ENCODE measurements at regions not wholly inside any gene's neighbourhood (a gene's known extent, or its start where the extent isn't known, plus 50 kb on each side); places are given as distances from the start of the nearest gene placed in this dataset.

GRCh38 chr16:51986301-51986700 is 560.6 kb downstream of the TOX3 start:
- intact Hi-C loops (cut with DNase I), result no loop called here
- Histone ChIP-seq H3K27ac (ENCODE audit: low read depth in 2 of 2, low read length in 2 of 2) (no peak overlapping the region), H3K4me3 (ENCODE audit: low read length in 3 of 3) (no peak overlapping the region), H3K4me1 (ENCODE audit: control insufficient read depth in 2 of 3, insufficient read depth in 2 of 3, low read depth in 1 of 3, low read length in 3 of 3) (no peaks in the 10 kb centered on the region), H3K36me3 (ENCODE audit: control insufficient read depth in 2 of 3, insufficient read depth in 3 of 3, low read length in 3 of 3) (no peaks in the 10 kb centered on the region), H3K9ac (ENCODE audit: low read length in 3 of 3) (no peak overlapping the region), H3K9me3 (ENCODE audit: control insufficient read depth in 2 of 3, insufficient read depth in 1 of 3, low read length in 3 of 3) (no peaks in the 10 kb centered on the region), H3K27me3 (ENCODE audit: control insufficient read depth, insufficient read depth, low read length) (no peaks in the 10 kb centered on the region)
- TF ChIP-seq CTCF (IDR thresholded peaks at IDR 0.05; ENCODE audit: borderline replicate concordance, extremely low read depth, insufficient read depth), result no peak
- DNase-seq, result no peak
- FAIRE-seq, result no peak

GRCh38 chr16:51985126-51985525 is 561.8 kb downstream of the TOX3 start:
- DNase-seq (no peak), FAIRE-seq (no peak)
- Histone ChIP-seq H3K36me3 (ENCODE audit: control insufficient read depth in 2 of 3, insufficient read depth in 3 of 3, low read length in 3 of 3) (no peaks in the 10 kb centered on the region), H3K4me3 (ENCODE audit: low read length in 3 of 3) (no peak overlapping the region), H3K27ac (ENCODE audit: low read depth in 2 of 2, low read length in 2 of 2) (no peak overlapping the region), H3K9ac (ENCODE audit: low read length in 3 of 3) (no peak overlapping the region), H3K4me1 (ENCODE audit: control insufficient read depth in 2 of 3, insufficient read depth in 2 of 3, low read depth in 1 of 3, low read length in 3 of 3) (no peaks in the 10 kb centered on the region), H3K9me3 (ENCODE audit: control insufficient read depth in 2 of 3, insufficient read depth in 1 of 3, low read length in 3 of 3) (no peaks in the 10 kb centered on the region), H3K27me3 (ENCODE audit: control insufficient read depth, insufficient read depth, low read length) (no peaks in the 10 kb centered on the region)
- intact Hi-C loops (cut with DNase I), result no loop called here
- no peak for TF ChIP-seq CTCF (IDR thresholded peaks at IDR 0.05; ENCODE audit: borderline replicate concordance, extremely low read depth, insufficient read depth)

- Histone ChIP-seq H3K36me3 (ENCODE audit: control insufficient read depth in 2 of 3, insufficient read depth in 3 of 3, low read length in 3 of 3) (no peaks in the 10 kb centered on the region), H3K27me3 (ENCODE audit: control insufficient read depth, insufficient read depth, low read length) (no peaks in the 10 kb centered on the region), H3K9ac (ENCODE audit: low read length in 3 of 3) (no peak overlapping the region), H3K27ac (ENCODE audit: low read depth in 2 of 2, low read length in 2 of 2) (no peak overlapping the region), H3K9me3 (ENCODE audit: control insufficient read depth in 2 of 3, insufficient read depth in 1 of 3, low read length in 3 of 3) (no peaks in the 10 kb centered on the region), H3K4me1 (ENCODE audit: control insufficient read depth in 2 of 3, insufficient read depth in 2 of 3, low read depth in 1 of 3, low read length in 3 of 3) (no peaks in the 10 kb centered on the region), H3K4me3 (ENCODE audit: low read length in 3 of 3) (no peak overlapping the region)
- TF ChIP-seq CTCF (IDR thresholded peaks at IDR 0.05; ENCODE audit: borderline replicate concordance, extremely low read depth, insufficient read depth), result no peak
- DNase-seq, result no peak
- no peak for FAIRE-seq
- intact Hi-C loops (cut with DNase I), result no loop called here
Measured at GRCh38 chr16:51984395-51984794, 562.5 kb downstream of the TOX3 start.
